ENCODE measurements at regions not wholly inside any gene's neighbourhood (a gene's known extent, or its start where the extent isn't known, plus 50 kb on each side); places are given as distances from the start of the nearest gene placed in this dataset.

DNA sequence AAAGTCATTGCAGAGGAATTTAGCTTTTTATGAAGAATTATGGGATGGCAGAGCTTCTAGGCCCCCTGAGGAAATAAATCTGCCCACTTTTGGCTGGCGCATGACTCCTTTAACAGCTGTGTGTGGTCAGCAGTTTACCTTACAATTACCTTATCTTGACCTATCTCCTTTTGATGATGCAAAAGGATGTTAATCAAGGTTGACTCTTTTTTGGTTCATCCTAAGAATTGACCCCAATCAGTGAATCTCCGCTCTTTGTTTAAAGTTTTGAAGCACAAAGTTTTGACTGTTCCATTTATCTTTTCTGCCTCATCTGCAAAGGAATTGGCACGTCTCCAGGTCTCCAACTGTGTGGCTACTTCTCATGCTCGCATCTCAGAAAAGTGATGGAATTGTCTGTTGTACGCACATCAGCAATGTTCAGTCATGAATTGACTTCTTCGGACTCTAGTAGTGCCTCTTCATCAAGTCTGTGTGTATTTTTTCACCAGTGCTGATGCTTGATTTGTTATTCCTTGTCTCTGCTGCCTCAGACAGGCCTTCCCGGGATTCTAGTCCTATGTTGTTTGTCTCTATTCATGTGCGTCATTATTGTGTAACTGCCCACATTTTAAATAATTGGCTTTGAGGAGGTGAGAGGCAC is 196.2 kb upstream of the CFAP20DC start:
- TF ChIP-seq, protein P1, sequence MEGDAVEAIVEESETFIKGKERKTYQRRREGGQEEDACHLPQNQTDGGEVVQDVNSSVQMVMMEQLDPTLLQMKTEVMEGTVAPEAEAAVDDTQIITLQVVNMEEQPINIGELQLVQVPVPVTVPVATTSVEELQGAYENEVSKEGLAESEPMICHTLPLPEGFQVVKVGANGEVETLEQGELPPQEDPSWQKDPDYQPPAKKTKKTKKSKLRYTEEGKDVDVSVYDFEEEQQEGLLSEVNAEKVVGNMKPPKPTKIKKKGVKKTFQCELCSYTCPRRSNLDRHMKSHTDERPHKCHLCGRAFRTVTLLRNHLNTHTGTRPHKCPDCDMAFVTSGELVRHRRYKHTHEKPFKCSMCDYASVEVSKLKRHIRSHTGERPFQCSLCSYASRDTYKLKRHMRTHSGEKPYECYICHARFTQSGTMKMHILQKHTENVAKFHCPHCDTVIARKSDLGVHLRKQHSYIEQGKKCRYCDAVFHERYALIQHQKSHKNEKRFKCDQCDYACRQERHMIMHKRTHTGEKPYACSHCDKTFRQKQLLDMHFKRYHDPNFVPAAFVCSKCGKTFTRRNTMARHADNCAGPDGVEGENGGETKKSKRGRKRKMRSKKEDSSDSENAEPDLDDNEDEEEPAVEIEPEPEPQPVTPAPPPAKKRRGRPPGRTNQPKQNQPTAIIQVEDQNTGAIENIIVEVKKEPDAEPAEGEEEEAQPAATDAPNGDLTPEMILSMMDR (IDR thresholded peaks at IDR 0.05), result no peak
- TF ChIP-seq POLR2AphosphoS5 (IDR thresholded peaks at IDR 0.05), result no peak
